NT2/D1 (cell line): ENCODE measurements at regions not wholly inside any gene's neighbourhood (a gene's known extent, or its start where the extent isn't known, plus 50 kb on each side); places are given as distances from the start of the nearest gene placed in this dataset.

Experiments used
- SUZ12 ChIP-seq: IDR thresholded peaks from 2 replicates; pipeline ENCODE4 v1.6.1; 2011; ENCODE audit not compliant: insufficient read length, insufficient read depth; ENCODE audit errors: extremely low read depth
- YY1 ChIP-seq: IDR thresholded peaks from 2 replicates; pipeline ENCODE4 v1.6.1; 2011; ENCODE audit not compliant: insufficient read length, insufficient read depth

GRCh38 chr4:173763389-173763788, 233.4 kb upstream of the HAND2 start:
- no peak for TF ChIP-seq SUZ12
- no peak for TF ChIP-seq YY1
